Neural progenitor cell (in vitro differentiated cells): ENCODE measurements at regions not wholly inside any gene's neighbourhood (a gene's known extent, or its start where the extent isn't known, plus 50 kb on each side); places are given as distances from the start of the nearest gene placed in this dataset.

Source experiments
- CTCF ChIP-seq: fragments of 200-600 bp; sonication (generic); IDR thresholded peaks from 2 replicates; pipeline ENCODE4 v1.5.1; 2017; ENCODE audit warnings: antibody characterized with exemption, mild to moderate bottlenecking
- EZH2 ChIP-seq: fragments of 200-600 bp; sonication (generic); IDR thresholded peaks from 2 replicates; pipeline ENCODE4 v1.6.1; 2017; ENCODE audit warnings: antibody characterized with exemption, mild to moderate bottlenecking, moderate library complexity

DNA sequence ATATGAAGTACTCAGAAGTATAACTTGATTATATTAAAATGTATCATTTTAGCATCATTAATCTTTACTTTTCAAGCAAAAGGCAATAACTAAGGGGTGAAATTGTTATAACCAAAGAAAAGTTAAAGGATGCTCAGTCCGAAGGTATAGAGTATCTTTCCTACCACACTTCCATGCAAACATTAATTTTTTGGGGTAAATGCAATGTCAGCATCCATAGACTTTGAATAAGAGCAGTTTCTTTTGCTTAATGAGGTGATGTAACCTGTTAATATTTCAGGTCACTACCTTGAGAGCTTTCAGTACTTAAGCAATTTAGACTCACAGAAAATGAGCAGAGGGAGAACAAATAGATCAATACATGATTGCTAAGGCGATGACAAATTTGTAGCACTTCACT, 1093.5 kb downstream of the PLA2G4A start:
- TF ChIP-seq CTCF (no peak), EZH2 (no peak)
